ENCODE measurements at regions not wholly inside any gene's neighbourhood (a gene's known extent, or its start where the extent isn't known, plus 50 kb on each side); places are given as distances from the start of the nearest gene placed in this dataset.

DNA sequence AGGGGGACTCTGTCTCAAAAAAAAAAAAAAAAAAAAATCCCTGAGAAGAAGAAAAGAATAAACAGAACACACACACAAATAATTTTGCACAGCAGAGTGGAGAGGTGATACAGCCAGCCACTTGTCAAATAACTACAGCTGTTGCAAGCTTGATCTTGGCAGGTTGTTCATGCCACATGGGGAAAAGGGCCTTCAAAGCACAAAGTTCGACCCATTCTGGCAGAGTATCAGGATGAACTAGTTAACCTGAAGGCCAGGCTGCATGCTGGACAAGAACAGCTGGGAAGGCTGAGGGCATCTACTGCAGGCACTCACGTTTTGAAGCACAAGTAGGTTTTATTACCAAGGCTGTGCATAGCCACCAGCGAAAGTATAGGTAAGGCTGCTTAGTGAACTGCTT lies 104.1 kb downstream of the KCTD15 start:
- TF ChIP-seq POLR2A (IDR thresholded peaks at IDR 0.05) = no peak
- TF ChIP-seq, protein P1, sequence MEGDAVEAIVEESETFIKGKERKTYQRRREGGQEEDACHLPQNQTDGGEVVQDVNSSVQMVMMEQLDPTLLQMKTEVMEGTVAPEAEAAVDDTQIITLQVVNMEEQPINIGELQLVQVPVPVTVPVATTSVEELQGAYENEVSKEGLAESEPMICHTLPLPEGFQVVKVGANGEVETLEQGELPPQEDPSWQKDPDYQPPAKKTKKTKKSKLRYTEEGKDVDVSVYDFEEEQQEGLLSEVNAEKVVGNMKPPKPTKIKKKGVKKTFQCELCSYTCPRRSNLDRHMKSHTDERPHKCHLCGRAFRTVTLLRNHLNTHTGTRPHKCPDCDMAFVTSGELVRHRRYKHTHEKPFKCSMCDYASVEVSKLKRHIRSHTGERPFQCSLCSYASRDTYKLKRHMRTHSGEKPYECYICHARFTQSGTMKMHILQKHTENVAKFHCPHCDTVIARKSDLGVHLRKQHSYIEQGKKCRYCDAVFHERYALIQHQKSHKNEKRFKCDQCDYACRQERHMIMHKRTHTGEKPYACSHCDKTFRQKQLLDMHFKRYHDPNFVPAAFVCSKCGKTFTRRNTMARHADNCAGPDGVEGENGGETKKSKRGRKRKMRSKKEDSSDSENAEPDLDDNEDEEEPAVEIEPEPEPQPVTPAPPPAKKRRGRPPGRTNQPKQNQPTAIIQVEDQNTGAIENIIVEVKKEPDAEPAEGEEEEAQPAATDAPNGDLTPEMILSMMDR (IDR thresholded peaks at IDR 0.05) = no peak
